ENCODE measurements at regions not wholly inside any gene's neighbourhood (a gene's known extent, or its start where the extent isn't known, plus 50 kb on each side); places are given as distances from the start of the nearest gene placed in this dataset.

GRCh38 chr3:88364926-88365325 lies 215.2 kb downstream of the C3orf38 start:
- TF ChIP-seq, protein P1, sequence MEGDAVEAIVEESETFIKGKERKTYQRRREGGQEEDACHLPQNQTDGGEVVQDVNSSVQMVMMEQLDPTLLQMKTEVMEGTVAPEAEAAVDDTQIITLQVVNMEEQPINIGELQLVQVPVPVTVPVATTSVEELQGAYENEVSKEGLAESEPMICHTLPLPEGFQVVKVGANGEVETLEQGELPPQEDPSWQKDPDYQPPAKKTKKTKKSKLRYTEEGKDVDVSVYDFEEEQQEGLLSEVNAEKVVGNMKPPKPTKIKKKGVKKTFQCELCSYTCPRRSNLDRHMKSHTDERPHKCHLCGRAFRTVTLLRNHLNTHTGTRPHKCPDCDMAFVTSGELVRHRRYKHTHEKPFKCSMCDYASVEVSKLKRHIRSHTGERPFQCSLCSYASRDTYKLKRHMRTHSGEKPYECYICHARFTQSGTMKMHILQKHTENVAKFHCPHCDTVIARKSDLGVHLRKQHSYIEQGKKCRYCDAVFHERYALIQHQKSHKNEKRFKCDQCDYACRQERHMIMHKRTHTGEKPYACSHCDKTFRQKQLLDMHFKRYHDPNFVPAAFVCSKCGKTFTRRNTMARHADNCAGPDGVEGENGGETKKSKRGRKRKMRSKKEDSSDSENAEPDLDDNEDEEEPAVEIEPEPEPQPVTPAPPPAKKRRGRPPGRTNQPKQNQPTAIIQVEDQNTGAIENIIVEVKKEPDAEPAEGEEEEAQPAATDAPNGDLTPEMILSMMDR (IDR thresholded peaks at IDR 0.05 in 4 of 5, conservative IDR thresholded peaks at IDR 0.05 in 1 of 5): no peak
- no peak for TF ChIP-seq POLR2A (IDR thresholded peaks at IDR 0.05)
